Caki2 (cell line): ENCODE measurements at regions not wholly inside any gene's neighbourhood (a gene's known extent, or its start where the extent isn't known, plus 50 kb on each side); places are given as distances from the start of the nearest gene placed in this dataset.
A peak's percentile ranks its signal among the peaks of the same experiment; 100 is the strongest.
"Not testable (repeated sequence)": the region's sequence is repeated elsewhere in the genome, so short reads cannot be mapped to it uniquely, and the experiment has no call there.

ENCODE experiments used
- DNase-seq: peaks from one replicate; pipeline ENCODE4 v3.0.0-alpha.2; 2015; ENCODE audit warnings: low read depth
- in situ Hi-C: cut with HindIII; loops from 2 replicates; pipeline ENCODE4 v1.10.0; 2016; ENCODE audit warnings: low sequenced_read_pairs, low pct_unique_long_range_greater_than_20kb, mixed read lengths

DNA sequence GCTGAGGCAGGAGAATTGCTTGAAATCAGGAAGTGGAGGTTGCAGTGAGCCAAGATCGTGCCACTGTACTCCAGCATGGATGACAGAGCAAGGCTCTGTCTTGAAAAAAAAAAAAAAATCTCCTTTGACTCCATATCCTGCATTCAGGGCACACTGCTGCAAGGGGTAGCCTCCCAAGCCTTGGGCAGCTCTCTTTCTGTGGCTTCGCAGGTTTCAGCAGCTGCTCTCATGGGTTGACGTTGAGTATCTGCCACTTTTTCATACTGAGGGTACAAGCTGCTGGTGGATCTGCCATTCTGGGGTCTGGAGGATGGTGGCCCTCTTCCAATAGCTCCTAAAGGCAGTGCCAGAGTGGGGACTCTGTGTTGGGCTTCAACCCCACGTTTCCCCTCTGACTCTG lies 2198.1 kb upstream of the WWC1 start:
- DNase-seq, result no peak
- in situ Hi-C loops, result no loop called here

DNA sequence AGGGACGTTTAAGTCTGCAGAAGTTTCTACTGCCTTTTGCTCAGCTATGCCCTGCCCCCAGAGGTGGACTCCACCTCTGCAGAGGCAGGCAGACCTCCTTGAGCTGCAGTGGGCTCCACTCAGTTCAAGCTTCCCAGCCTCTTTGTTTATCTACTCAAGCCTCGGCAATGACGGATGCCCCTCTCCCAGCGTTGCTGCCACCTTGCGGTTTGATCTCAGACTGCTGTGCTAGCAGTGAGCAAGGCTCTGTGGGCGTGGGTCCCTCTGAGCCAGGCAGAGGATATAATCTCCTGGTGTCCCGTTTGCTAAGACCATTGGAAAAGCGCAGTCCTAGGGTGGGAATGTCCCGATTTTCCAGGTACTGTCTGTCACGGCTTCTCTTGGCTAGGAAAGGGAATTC lies 2188.5 kb upstream of the WWC1 start:
- in situ Hi-C loops, result no loop called here
- DNase-seq, result no peak

DNA sequence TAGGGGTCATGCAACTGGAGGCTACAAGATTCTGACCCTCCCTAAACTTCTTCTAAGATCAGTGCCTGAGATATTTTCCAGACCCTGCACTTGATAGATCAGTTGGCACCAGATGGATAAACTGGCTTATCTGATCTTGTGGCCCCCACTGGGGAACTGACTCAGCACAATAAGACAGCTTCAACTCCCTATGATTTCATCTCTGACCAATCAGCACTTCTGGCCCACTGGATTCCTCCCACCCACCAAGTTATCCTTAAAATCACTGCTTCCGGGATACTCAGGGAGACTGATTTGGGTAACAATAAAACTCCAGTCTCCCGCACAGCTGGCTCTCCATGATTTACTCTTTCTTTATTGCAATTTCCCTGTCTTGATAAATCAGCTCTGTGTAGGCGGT lies 2180.4 kb upstream of the WWC1 start:
- DNase-seq, result no peak
- in situ Hi-C loops, result no loop called here

DNA sequence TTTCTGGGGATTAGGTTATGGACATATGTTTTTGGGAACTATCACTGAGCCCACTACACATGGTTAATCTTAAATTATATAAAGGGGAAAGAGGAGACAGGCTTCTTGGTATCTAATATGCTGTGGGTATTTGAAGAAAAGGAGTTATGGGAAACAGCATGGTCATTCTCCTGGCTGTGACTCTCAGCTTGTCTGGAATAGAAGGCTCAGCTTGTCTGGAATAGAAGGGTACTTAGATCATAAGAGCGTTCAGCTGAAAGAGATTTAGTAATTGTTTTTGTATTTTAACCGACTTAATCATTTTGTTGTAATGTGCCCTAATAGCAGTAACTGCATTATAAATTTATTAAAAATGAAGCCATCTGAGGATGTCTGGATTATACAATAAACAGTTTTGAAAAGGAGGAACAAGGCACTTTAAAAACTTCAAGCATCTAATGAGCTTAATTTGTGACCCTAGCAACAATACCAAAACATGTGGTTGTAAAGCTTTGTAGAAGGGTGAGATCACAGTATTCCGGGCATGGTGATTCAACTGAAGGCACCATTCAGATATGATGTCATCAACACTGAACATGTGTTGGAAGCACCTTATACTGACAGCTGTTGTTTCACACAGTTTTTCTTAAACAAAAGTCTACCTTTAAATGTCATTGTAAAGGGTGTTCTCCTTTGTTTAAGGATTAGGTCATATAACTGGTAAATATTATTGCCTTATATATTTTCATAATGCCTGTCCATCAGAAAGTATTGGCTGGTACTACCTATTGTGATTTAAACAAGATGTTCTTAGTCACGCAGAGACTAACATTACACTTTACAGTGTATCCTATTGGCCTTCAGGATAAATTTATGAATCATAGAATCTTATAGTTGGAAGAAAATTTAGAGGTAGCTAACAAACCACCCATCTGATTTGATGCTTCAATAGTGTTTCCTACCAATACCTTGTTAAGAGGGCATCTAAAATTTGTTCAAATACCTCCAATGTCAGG lies 2174.1 kb upstream of the WWC1 start:
- in situ Hi-C loops, result no loop called here
- DNase-seq, result no peak

DNA sequence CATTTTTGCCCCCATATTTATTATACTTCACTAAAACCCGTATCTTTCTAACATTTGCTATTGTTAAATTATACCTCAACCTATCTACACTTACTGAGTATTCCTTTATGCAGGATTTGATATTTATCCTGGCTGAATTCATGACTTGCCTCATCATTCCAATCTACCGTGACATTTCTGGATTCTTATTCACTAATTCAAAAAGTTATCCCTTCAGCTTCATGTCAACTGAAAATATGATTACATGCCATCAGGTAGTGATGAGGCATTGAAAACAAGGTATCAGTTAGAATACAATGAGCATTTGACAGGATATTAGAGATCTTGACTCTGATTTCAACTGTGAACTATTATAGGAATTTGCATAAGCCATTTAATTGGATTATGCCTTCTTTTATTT lies 2171.9 kb upstream of the WWC1 start:
- in situ Hi-C loops, result no loop called here
- DNase-seq, result no peak

DNA sequence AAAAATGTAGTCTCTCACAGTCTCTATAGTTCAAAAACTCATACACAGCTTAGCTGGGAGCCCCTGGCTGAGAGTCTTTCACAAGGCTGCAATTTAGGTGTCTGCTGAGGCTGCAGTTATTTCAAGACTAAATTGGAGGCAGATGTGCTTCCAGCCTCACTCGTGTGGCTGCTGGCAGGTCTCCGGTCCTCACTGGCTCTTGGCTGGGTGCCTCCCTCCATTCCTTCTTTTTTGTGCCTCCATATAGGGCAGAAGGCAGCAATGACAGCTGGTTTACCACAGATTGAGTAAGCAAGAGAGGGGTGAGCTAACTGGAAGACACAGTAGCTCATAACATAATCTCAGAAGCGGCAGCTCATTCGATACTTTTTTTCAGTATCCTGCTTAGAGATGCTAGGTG lies 2167.7 kb upstream of the WWC1 start:
- in situ Hi-C loops, result no loop called here
- DNase-seq, result no peak

DNA sequence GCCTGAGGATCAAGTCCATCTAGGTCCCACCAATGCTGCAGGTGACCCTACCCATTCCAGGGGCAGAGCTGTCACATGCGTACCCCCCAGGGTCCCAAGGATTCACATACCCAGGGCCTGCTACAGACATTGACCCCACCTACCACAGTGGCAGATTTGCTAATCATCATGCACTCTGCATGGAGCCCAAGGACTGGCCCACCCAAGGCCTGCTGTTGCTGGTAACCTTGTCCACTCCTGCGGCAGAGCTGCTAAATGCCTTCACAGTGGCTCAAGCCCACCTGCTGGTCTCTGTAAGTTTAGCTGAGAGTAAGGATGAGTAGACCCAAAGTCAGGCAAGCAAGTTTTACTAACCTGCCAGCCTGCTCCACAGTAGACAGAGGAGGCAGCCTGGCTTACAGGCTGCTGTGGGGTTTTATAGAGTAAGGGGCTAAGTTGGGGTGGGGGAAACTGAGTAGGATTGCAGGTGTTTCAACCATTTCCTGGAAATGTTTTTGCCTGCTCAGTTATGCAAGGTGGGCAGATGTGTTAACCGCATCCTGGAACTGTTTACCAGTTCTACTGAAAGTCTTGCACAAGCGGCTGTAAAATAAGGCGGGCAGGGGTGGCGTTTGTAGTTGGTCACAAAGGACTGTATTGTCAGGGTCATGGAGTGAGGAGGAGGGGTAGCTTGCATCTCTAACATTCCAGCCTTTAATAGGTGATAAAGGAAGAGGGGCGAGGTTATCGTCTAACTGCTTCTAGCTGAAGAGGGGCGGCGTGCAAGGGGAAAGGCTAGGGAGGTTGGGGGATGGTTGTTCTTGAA lies 2163.5 kb upstream of the WWC1 start:
- DNase-seq, result no peak
- in situ Hi-C loops, result no loop called here

DNA sequence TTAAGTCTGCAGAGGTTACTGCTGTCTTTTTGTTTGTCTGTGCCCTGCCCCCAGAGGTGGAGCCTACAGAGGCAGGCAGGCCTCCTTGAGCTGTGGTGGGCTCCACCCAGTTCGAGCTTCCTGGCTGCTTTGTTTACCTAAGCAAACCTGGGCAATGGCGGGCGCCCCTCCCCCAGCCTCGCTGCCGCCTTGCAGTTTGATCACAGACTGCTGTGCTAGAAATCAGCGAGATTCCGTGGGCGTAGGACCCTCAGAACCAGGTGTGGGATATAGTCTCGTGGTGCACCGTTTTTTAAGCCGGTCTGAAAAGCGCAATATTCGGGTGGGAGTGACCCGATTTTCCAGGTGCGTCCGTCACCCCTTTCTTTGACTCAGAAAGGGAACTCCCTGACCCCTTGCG lies 2146.3 kb upstream of the WWC1 start:
- in situ Hi-C loops, DNase-seq: not testable (repeated sequence)

DNA sequence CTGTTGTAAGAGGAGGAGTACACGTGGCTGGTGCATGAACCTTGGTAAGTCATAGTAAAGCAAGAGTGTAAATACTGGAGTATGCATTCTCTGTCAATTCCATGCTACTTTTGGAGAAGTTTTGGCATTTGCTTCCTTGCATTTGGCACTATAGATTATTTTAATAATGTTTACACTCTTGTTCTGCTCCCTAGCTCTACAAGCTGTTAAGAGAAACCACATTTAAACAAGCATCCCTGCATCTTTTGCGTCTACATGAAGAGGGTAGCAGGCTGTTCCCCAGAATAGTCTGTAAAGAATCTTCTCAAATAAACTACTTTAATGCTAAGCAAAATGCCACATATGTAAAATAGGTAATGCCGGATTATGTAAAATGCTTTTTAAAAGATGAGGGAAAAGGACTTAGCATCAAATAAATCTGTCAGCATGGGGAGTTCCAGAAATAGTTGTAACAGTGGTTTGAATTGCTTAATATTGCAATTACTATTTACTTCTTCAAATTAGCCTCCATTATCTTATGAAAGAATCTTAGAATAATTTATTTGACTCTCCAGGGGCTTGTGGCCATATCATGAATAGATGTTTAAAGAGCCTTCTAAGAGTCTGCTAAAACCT lies 2127.3 kb upstream of the WWC1 start:
- DNase-seq, result no peak
- in situ Hi-C loops, result no loop called here

DNA sequence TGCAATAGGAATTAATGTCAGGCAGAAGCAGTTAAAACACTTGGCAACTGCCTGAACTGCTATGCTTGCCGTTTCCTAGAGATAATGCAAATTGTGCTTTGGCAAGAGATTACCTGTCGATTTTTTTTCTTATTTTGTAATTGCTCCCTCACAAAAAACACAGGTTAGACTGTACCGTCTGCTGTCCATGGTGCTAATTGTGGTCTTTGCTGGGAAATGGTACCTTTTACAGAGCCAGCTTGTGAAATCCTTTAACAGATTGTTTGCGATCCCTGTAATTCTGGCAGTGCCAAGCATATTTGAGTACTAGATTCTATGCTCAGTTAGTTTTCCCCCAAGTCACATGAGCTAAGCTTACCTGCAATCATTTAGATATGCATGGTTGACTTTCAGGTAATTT lies 2125.8 kb upstream of the WWC1 start:
- DNase-seq, result peak; percentile 12
- in situ Hi-C loops, result no loop called here

DNA sequence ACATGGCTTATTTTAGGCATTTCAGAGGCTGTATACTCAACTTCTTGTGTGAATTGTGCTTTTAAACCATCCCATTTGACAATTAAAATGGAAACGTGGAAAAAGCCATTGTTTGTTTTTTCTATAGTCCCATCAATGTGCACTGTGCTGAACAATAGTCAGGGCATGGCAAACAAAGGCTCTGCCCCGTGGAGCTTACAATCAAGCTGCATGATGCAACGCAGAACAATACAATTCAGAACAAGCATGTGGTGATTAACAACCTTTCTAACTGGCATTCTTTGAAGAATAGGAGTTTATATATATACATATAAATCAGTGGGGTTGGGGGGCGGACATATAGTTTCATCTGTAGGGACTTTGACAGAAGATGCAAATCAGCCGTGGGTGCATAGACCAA lies 2125.4 kb upstream of the WWC1 start:
- in situ Hi-C loops, result no loop called here
- no peak for DNase-seq

DNA sequence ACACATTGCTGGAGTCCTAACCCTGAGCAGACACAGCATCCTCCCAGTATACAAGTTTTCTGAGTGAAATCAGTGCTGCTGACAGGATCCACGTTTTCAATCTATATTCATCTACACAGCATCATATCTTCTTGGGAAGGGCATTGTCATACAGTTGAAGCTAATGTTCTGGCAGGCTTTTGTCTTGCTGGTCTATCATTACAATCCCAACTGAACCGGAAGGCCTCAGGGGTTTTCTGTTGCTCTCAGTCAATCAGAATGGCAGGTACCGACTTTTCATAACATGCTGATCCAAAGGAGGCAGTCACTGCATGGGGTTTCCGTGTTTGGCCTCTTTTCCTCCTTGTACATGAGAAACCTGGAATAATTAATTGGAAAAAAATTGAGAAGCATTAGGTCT lies 2118.8 kb upstream of the WWC1 start:
- in situ Hi-C loops, result no loop called here

DNA sequence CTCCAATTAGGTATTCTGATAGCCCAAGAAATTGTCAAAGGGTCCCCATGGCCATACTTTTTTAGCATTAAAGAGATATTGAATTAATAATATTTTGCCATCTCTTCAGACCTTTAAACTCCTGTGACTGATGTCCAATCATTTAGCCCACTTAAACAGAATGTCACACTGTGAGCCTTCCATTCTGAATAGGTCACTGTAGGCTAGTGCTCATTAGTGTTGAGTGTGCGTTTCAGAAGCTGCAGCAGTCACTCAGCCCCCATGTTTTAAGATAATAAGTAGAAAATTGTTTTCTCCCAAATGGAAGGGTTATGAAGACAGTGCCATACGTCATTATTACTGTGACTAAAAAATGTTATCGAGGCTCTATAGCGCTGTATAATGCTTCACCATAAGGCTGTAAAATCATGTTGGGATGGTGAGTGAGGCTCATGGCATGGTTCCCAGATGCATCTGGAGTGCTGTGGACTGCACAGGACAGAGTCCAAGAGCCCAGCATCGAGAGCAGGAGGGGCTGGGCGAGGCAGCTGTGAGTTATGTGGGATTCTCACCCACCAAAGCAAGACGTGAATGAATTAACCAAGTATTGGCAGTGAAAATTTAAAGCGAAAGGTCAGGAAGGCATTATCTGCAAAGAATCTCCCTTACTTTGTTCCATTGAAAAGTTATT lies 2112.9 kb upstream of the WWC1 start:
- in situ Hi-C loops, result no loop called here
- no peak for DNase-seq

More for the DNA sequence above, 2118.8 kb upstream of the WWC1 start:
- DNase-seq, result no peak

DNA sequence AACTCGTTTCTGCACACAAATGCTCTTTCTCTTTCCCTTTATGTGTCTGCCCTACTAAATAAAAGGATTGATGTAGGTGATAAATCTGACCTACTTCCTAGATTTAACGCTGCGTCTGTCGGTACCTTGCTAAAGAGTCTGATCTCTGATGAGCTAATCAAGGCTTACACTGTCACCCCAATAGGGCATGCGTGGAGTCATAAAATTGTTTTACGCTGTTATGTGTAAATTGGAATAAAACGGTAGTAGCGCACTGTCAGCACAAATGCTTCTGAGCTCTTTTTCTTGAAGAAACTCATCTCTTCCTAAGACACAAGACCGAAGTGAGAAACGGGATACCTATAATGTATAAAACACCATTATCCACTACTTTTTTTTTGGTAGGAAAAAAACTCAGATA lies 2106.3 kb upstream of the WWC1 start:
- in situ Hi-C loops, result no loop called here
- DNase-seq, result no peak

DNA sequence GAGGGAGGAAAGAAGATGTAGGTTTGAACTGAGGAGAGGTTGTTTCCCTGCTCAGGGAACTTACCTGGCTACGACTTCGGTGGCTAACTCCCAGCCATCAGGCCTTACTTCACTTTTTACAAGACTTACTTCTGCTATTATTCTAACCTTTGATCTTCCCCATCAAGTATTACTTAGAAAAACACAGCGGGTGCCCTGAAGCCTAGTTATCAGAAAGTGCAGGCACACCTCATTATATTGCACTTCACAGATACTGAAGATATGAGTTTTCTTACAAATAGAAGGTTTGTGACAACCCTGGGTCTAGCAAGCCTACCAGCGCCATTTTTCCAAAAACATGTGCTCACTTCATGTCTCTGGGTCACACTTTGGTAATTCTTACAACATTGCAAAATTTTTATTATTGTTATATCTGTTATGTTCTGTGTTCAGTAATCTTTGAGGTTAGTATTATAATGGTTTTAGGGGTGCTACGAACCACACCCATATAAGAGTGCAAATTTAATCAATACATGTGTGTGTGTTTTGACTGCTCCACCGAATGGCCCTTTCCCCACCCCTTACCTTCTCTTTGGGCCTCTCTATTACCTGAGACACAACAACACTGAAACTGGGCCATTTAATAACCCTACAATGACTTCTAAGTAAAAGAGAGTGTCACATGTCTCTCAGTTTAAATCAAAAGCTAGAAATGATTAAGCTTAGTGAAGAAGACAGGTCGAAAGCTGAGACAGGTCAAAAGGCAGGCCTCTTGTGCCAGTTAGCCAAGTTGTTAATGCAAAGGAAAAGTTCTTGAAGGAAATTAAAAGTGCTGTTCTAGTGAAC lies 2102.7 kb upstream of the WWC1 start:
- no peak for DNase-seq
- in situ Hi-C loops, result no loop called here

DNA sequence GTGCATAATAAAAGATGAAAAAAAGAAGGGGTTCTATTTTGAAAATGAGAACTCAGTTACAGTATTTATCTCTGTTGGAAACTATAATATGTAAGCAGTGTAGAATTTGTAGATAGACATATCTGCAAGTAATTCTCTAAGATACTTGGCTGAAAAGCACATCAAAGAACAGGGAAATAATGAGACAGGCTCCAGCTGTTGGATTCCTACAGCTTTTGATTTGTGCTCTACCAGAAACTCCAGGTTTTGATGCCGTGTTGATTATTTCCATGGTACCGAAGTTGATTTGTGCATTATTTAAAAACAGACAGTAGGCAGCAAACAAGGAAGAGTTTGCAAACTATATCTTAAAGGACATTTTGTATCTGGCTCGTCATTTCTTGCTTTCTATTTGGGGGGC lies 2098.7 kb upstream of the WWC1 start:
- in situ Hi-C loops, result no loop called here
- no peak for DNase-seq

DNA sequence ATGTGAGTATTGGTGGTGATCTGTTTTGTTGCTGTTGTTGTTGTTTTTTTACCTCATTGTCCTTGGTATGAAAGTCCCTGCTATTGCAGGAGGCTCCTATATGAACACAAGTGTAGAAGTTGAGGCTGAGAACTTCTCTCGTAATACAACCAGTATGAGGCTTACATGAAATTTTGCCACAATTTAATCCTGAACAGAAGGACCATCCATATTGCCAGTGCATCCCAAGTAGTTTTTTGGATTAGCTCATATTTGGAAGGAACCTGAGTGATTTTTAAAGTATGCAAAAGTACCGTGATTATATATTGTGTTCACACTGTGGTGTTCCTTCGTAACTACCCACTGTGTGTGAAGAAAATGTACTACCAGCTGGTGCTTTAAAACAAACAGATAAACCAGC lies 2095.5 kb upstream of the WWC1 start:
- in situ Hi-C loops, result no loop called here
- no peak for DNase-seq

DNA sequence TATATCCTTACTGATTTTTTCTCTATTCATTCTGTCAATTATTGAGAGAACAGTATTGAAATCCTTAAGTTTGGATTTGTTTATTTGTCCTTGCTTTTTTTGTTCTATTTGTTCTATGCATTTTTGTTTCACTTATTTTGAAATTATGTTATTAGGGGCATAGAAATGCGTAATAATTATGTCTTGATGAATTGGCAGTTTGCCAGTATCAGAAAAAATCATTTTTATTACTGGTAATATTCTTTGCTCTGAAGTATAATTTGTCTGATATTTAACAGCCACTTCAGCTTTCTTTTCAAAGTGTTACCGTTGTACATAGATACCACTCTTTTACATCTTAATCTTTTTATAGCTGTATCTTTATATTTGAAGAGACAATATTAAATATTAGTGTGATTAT lies 2090.9 kb upstream of the WWC1 start:
- no peak for DNase-seq

More for the DNA sequence above, 2090.9 kb upstream of the WWC1 start:
- in situ Hi-C loops, result no loop called here
